ENCODE measurements at regions not wholly inside any gene's neighbourhood (a gene's known extent, or its start where the extent isn't known, plus 50 kb on each side); places are given as distances from the start of the nearest gene placed in this dataset.
"Not testable (repeated sequence)": the region's sequence is repeated elsewhere in the genome, so short reads cannot be mapped to it uniquely, and the experiment has no call there.

DNA sequence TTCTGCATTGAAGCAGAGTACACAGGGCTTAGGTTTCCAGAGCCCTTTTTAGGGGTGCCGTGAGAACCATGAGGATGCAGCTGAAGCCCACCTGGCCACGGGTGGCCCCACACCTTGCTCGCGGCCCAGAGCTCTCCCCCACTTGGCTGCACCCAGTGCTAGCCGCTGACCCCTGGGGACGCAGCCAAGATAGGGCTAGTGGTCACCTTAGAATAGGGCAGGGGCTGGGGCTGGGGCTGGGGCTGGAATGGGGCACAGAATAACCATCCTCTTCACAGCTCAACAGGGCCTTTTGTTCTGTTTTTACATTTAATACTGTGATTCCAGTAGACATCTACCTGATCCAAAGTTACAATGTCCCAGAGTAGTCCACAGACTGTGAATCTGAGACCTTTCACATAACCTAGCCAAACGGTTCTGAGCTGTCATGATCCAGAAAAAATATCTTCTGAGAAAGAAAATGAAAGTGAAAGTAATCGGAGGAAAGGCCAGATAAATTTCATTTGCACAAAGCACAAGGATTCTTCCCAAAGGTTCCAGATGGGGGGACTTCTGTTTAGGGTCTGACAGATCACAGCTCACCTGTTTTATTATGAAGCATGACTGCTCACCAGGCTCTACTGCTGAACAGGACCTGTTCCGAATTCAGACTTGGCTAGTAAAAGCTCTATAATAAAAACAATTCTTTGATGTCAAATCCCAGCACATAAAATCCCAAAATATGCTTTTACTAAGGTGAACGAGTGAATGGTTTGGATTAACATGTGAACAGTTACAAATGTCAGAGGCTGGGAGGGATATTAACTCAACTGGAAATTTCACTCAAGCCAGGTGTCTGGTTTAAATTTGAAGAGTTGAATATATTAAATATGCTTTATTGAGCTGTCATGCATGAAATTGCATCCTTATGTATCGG lies 401.9 kb downstream of the THBS2 start:
- TF ChIP-seq, protein P1, sequence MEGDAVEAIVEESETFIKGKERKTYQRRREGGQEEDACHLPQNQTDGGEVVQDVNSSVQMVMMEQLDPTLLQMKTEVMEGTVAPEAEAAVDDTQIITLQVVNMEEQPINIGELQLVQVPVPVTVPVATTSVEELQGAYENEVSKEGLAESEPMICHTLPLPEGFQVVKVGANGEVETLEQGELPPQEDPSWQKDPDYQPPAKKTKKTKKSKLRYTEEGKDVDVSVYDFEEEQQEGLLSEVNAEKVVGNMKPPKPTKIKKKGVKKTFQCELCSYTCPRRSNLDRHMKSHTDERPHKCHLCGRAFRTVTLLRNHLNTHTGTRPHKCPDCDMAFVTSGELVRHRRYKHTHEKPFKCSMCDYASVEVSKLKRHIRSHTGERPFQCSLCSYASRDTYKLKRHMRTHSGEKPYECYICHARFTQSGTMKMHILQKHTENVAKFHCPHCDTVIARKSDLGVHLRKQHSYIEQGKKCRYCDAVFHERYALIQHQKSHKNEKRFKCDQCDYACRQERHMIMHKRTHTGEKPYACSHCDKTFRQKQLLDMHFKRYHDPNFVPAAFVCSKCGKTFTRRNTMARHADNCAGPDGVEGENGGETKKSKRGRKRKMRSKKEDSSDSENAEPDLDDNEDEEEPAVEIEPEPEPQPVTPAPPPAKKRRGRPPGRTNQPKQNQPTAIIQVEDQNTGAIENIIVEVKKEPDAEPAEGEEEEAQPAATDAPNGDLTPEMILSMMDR (IDR thresholded peaks at IDR 0.05): no peak
- no peaks in the 10 kb centered on the region for H3K27me3 ChIP-seq
- no peak for DNase-seq (ENCODE audit: low spot score in 2 of 2)
- no peaks in the 10 kb centered on the region for H3K9me3 ChIP-seq
- H3K27ac ChIP-seq: no peak overlapping the region
- H3K4me3 ChIP-seq: peak overlapping the region; percentile 31 to 56
- intact Hi-C loops (cut with DNase I): no loop called here
- H3K36me3 ChIP-seq: no peaks in the 10 kb centered on the region
- no peaks in the 10 kb centered on the region for H3K4me1 ChIP-seq

DNA sequence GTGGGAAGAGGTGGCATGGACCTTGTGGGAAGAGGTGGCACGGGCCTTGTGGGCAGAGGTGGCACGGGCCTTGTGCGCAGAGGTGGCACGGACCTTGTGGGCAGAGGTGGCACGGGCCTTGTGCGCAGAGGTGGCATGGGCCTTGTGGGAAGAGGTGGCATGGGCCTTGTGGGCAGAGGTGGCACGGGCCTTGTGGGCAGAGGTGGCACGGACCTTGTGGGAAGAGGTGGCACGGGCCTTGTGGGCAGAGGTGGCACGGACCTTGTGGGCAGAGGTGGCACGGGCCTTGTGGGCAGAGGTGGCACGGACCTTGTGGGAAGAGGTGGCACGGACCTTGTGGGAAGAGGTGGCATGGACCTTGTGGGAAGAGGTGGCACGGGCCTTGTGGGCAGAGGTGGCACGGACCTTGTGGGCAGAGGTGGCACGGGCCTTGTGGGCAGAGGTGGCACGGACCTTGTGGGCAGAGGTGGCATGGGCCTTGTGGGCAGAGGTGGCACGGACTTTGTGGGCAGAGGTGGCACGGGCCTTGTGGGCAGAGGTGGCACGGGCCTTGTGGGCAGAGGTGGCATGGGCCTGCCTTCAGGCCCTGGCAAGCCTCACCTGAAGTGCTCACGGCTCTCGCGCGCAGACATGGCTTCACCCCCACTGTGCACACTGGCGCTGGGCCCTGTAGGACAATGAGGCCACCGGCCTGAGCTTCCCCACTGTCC lies 403.5 kb downstream of the THBS2 start:
- DNase-seq (ENCODE audit: low spot score in 2 of 2); H3K9me3 ChIP-seq; intact Hi-C loops (cut with DNase I); H3K36me3 ChIP-seq; H3K4me1 ChIP-seq; H3K27ac ChIP-seq; H3K4me3 ChIP-seq; H3K27me3 ChIP-seq: not testable (repeated sequence)

DNA sequence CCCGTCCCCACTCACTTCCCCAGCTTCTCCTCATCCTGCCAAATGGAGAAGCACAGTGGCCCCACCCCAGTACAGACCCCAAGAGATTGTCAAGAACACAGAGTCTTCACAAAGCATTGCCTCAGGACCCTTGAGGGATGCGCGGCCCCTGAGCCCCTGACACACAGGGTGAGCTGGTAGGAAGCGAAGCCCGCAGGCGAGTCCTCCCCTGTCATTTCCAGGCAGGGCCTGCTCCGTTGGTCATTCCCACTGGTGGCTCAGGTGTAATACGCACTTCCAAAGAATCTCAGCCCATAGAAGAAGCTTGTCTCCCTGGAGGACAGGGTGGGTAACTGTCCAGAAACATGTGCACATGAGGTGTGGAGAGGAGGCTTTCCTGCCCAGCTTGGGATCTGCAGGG lies 404.2 kb downstream of the THBS2 start:
- intact Hi-C loops (cut with DNase I): no loop called here
- no peaks in the 10 kb centered on the region for H3K36me3 ChIP-seq
- H3K27ac ChIP-seq: no peak overlapping the region
- no peaks in the 10 kb centered on the region for H3K27me3 ChIP-seq
- no peaks in the 10 kb centered on the region for H3K4me1 ChIP-seq
- no peak overlapping the region for H3K4me3 ChIP-seq
- TF ChIP-seq, protein P1 (IDR thresholded peaks at IDR 0.05): no peak
- no peaks in the 10 kb centered on the region for H3K9me3 ChIP-seq
- DNase-seq (ENCODE audit: low spot score in 2 of 2): no peak

DNA sequence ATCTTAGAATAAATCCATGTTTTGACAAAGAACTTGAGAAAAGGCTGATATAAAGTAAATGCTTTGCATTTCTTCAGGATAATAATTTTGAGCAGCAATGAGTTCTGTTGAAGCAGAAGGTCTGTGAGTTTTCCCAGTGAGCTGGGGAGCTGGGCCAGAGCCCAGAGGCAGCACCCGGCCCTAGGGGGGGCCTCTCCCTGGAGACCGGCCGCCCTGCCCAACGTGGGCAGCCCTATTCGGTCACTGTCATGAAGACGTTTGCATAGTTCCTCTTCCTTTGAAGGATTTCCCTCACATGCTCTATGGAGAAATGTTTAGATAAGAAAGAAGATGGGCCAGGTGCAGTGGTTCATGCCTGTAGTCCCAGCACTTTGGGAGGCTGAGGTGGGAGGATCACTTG lies 404.8 kb downstream of the THBS2 start:
- Histone ChIP-seq H3K4me3 (no peak overlapping the region), H3K9me3 (no peaks in the 10 kb centered on the region), H3K27me3 (no peaks in the 10 kb centered on the region), H3K4me1 (no peaks in the 10 kb centered on the region), H3K27ac (no peak overlapping the region), H3K36me3 (no peaks in the 10 kb centered on the region)
- no peak for DNase-seq (ENCODE audit: low spot score in 2 of 2)
- TF ChIP-seq, protein P1 (IDR thresholded peaks at IDR 0.05): no peak
- intact Hi-C loops (cut with DNase I): no loop called here

DNA sequence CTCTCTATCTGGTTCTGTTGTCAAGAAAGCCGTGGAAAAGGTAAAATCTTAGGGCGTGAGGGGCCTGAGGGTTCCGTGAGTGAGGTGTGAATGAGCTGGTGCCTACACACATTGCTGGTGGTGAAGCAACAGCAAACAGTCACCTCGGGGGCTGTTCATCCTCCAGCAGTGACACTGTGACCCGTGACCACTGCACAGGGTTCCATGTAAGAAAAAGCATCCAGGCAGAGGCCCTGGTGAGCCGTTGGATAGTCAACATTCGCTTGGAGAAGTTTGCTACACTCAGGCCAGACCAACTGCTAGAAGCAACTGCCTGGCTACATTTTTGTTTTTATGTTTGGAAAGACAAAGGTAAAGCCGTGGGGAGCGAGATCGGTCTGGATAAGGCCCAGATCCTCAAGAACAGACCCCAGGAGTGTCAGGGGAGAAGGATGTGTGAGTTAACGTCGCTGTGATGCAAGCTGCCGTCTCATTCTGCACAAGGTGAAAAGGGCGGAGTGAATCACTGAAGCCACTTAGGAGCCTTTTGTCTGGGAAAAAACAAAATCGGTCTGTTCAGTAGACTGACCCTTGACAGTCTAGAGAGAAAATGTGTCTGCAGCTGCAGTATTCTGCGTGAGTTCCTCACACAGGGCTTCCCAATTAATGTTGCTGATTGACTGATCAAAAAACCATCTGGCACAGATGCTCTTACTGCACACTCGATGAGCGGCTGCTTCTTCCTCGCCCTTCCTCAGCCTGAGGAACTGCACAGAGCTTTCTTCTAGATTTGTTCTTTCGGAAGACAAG lies 404.0 kb downstream of the SMOC2 start:
- TF ChIP-seq, protein P1 (IDR thresholded peaks at IDR 0.05): no peak
- Histone ChIP-seq H3K4me1 (no peaks in the 10 kb centered on the region), H3K27ac (no peak overlapping the region), H3K4me3 (no peak overlapping the region), H3K36me3 (no peaks in the 10 kb centered on the region), H3K9me3 (no peaks in the 10 kb centered on the region), H3K27me3 (no peaks in the 10 kb centered on the region)
- no peak for DNase-seq (ENCODE audit: low spot score in 2 of 2)
- intact Hi-C loops (cut with DNase I): no loop called here

DNA sequence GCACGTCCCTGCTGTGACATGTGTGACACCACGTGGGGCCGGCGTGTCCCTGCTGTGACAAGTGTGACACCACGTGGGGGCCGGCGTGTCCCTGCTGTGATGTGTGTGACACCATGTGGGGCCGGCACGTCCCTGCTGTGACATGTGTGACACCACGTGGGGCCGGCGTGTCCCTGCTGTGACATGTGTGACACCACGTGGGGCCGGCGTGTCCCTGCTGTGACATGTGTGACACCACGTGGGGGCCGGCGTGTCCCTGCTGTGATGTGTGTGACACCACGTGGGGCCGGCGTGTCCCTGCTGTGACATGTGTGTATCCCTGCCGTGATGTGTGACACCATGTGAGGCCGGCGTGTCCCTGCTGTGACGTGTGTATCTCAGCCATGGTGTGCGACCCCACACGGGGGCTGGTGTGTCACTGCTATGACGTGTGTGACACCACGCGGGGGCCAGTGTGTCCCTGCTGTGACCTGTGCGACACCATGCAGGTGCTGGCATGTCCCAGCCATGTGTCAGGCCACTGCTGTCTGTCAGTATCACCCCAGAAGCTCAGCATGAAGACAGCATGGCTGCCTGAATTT lies 401.7 kb downstream of the SMOC2 start:
- H3K4me3 ChIP-seq; DNase-seq (ENCODE audit: low spot score in 2 of 2); H3K36me3 ChIP-seq; intact Hi-C loops (cut with DNase I); H3K27ac ChIP-seq; H3K9me3 ChIP-seq; H3K27me3 ChIP-seq; H3K4me1 ChIP-seq: not testable (repeated sequence)

Measured in ascending aorta (tissue), 2 donors.